K562 (cell line): ENCODE measurements at regions not wholly inside any gene's neighbourhood (a gene's known extent, or its start where the extent isn't known, plus 50 kb on each side); places are given as distances from the start of the nearest gene placed in this dataset.

ENCODE experiments used
- ARID3B ChIP-seq: fragments of 250-450 bp; sonication (Bioruptor Pico); IDR thresholded peaks from 2 replicates; pipeline ENCODE4 v1.4.0; 2020; ENCODE audit warnings: borderline replicate concordance
- CEBPG ChIP-seq, 3 experiments: fragments of 200-800 bp in 1 of 3; sonication (Bioruptor generic) in 1 of 3; sonication (generic) in 1 of 3; formaldehyde crosslinking in 1 of 3; IDR thresholded peaks in 2 of 3; conservative IDR thresholded peaks in 1 of 3; 2 replicates each; pipeline versions ENCODE4 v1.6.1 to v1.8.0; 2016 to 2022; ENCODE audit warnings: missing compliant biosample characterization in 2 of 3, missing genetic modification characterization in 2 of 3, mild to moderate bottlenecking in 1 of 3, missing genetic modification reagents in 1 of 3
- HMGXB4 ChIP-seq: sonication (generic); formaldehyde crosslinking; IDR thresholded peaks from 2 replicates; pipeline ENCODE4 v1.8.1; 2023; ENCODE audit warnings: mild to moderate bottlenecking, missing genetic modification reagents
- KLF10 ChIP-seq: fragments of 250-450 bp; sonication (Bioruptor Pico); IDR thresholded peaks from 2 replicates; pipeline ENCODE4 v1.6.1; 2021; ENCODE audit warnings: matching md5 sums
- PRMT5 ChIP-seq: sonication (generic); formaldehyde crosslinking; IDR thresholded peaks from 2 replicates; pipeline ENCODE4 v1.5.0; 2020; ENCODE audit warnings: missing genetic modification reagents
- YY1 ChIP-seq, 3 experiments: IDR thresholded peaks; 2 replicates each; pipeline ENCODE4 v1.6.1; 2011; ENCODE audit warnings: low read length in 2 of 3, mild to moderate bottlenecking in 2 of 3, moderate library complexity in 2 of 3, borderline replicate concordance in 1 of 3, control low read depth in 1 of 3, low read depth in 1 of 3; ENCODE audit not compliant: insufficient read depth in 3 of 3, insufficient replicate concordance in 2 of 3, control insufficient read depth in 1 of 3, insufficient read length in 1 of 3; ENCODE audit errors: extremely low read depth in 1 of 3
- ZNF696 ChIP-seq: fragments of 250-450 bp; sonication (Bioruptor Pico); conservative IDR thresholded peaks from 2 replicates; pipeline ENCODE4 v1.4.0; 2020; ENCODE audit warnings: mild to moderate bottlenecking, moderate library complexity

GRCh38 chr11:23134627-23135026 lies 274.4 kb upstream of the CCDC179 start (continued):
- TF ChIP-seq HMGXB4 (CRISPR knock-in tag) (no peak), YY1 (IDR thresholded peaks at IDR 0.05; ENCODE audit: borderline replicate concordance in 1 of 3, control insufficient read depth in 1 of 3, extremely low read depth in 1 of 3, insufficient read depth in 3 of 3, insufficient read length in 1 of 3, insufficient replicate concordance in 2 of 3, low read depth in 1 of 3, low read length in 2 of 3) (no peak), ARID3B (CRISPR knock-in tag) (no peak), CEBPG (CRISPR knock-in tag; IDR thresholded peaks at IDR 0.05) (no peak), CEBPG (tag; conservative IDR thresholded peaks at IDR 0.05 in 1 of 2, IDR thresholded peaks at IDR 0.05 in 1 of 2) (no peak), ZNF696 (CRISPR knock-in tag) (no peak), KLF10 (CRISPR knock-in tag) (no peak), PRMT5 (CRISPR knock-in tag) (no peak)
